ENCODE measurements at regions not wholly inside any gene's neighbourhood (a gene's known extent, or its start where the extent isn't known, plus 50 kb on each side); places are given as distances from the start of the nearest gene placed in this dataset.
"Not testable (repeated sequence)": the region's sequence is repeated elsewhere in the genome, so short reads cannot be mapped to it uniquely, and the experiment has no call there.

- H3K36me3 ChIP-seq (ENCODE audit: control insufficient read depth in 2 of 2, extremely low read depth in 1 of 2, insufficient read depth in 2 of 2, low read length in 2 of 2); H3K4me1 ChIP-seq (ENCODE audit: control insufficient read depth, extremely low read depth, insufficient read depth, low read length); H3K4me2 ChIP-seq (ENCODE audit: insufficient read depth, low read length); H4K20me1 ChIP-seq (replicated peaks; ENCODE audit: control insufficient read depth, extremely low read depth, insufficient read depth, low read length); intact Hi-C loops (cut with micrococcal nuclease); H3K27me3 ChIP-seq (ENCODE audit: control insufficient read depth in 2 of 2, insufficient read depth in 2 of 2, low read length in 2 of 2); H3K9me3 ChIP-seq (replicated peaks; ENCODE audit: control insufficient read depth, insufficient read depth, low read length); H3K9ac ChIP-seq (replicated peaks; ENCODE audit: extremely low read depth, insufficient read depth, low read length); BruUV-seq (replicated peaks); dilution Hi-C loops (cut with MboI; ENCODE audit: extremely low pct_ligation_motif_present, low sequenced_read_pairs); H3K9me1 ChIP-seq (replicated peaks; ENCODE audit: control insufficient read depth, extremely low read depth, insufficient read depth, low read length); DNase-seq (ENCODE audit: low read depth, low spot score); H2AFZ ChIP-seq (ENCODE audit: low read depth, low read length); FAIRE-seq; H3K79me2 ChIP-seq (ENCODE audit: control insufficient read depth, insufficient read depth, low read length); POLR2A ChIA-PET; H3K27ac ChIP-seq (ENCODE audit: insufficient read depth, low read depth, low read length); H3K4me3 ChIP-seq (replicated peaks in 1 of 3; ENCODE audit: insufficient read depth in 1 of 3, low read depth in 1 of 3, low read length in 3 of 3): not testable (repeated sequence)
- CTCF ChIA-PET, result interaction anchor here (1.9 kb wide), 1 partner anchor 14 kb away, joined by 9 read pairs; no protein-coding TSS in a partner anchor
These were observed 114.6 kb upstream of the PABPC3 start for GRCh38 chr13:24981181-24981803.

GRCh38 chr13:24982333-24982999 is 113.5 kb upstream of the PABPC3 start:
- H3K9me3 ChIP-seq (replicated peaks; ENCODE audit: control insufficient read depth, insufficient read depth, low read length), result no peaks in the 10 kb centered on the region
- H3K27me3 ChIP-seq (ENCODE audit: control insufficient read depth in 2 of 2, insufficient read depth in 2 of 2, low read length in 2 of 2), result no peaks in the 10 kb centered on the region
- no peaks in the 10 kb centered on the region for H3K36me3 ChIP-seq (ENCODE audit: control insufficient read depth in 2 of 2, extremely low read depth in 1 of 2, insufficient read depth in 2 of 2, low read length in 2 of 2)
- H3K4me1 ChIP-seq (ENCODE audit: control insufficient read depth, extremely low read depth, insufficient read depth, low read length), result no peaks in the 10 kb centered on the region
- no TSS peak for BruUV-seq (replicated peaks)
- FAIRE-seq, result no peak
- no peak overlapping the region for H3K4me3 ChIP-seq (replicated peaks in 1 of 3; ENCODE audit: insufficient read depth in 1 of 3, low read depth in 1 of 3, low read length in 3 of 3)
- H3K9me1 ChIP-seq (replicated peaks; ENCODE audit: control insufficient read depth, extremely low read depth, insufficient read depth, low read length), result no peaks in the 10 kb centered on the region
- ChIA-PET CTCF (interaction anchor here (1.9 kb wide), 1 partner anchor 13 kb away, joined by 9 read pairs; no protein-coding TSS in a partner anchor), POLR2A (no interaction called here)
- no peaks in the 10 kb centered on the region for H3K79me2 ChIP-seq (ENCODE audit: control insufficient read depth, insufficient read depth, low read length)
- dilution Hi-C loops (cut with MboI; ENCODE audit: extremely low pct_ligation_motif_present, low sequenced_read_pairs) (no loop called here), intact Hi-C loops (cut with micrococcal nuclease) (no loop called here)
- no peaks in the 10 kb centered on the region for H4K20me1 ChIP-seq (replicated peaks; ENCODE audit: control insufficient read depth, extremely low read depth, insufficient read depth, low read length)
- no peak for DNase-seq (ENCODE audit: low read depth, low spot score)
- no peak overlapping the region for H3K27ac ChIP-seq (ENCODE audit: insufficient read depth, low read depth, low read length)
- H3K9ac ChIP-seq (replicated peaks; ENCODE audit: extremely low read depth, insufficient read depth, low read length), result no peak overlapping the region
- H3K4me2 ChIP-seq (ENCODE audit: insufficient read depth, low read length), result no peak overlapping the region
- no peak overlapping the region for H2AFZ ChIP-seq (ENCODE audit: low read depth, low read length)
- TF ChIP-seq FOS (IDR thresholded peaks at IDR 0.05; ENCODE audit: borderline replicate concordance, insufficient read depth, low read length) (no peak), EZH2 (IDR thresholded peaks at IDR 0.05; ENCODE audit: borderline replicate concordance, low read depth, low read length, severe bottlenecking) (no peak), CTCF (IDR thresholded peaks at IDR 0.05; ENCODE audit: extremely low read depth in 1 of 2, insufficient read depth in 1 of 2, low read depth in 1 of 2, low read length in 2 of 2) (no peak), POLR2AphosphoS5 (IDR thresholded peaks at IDR 0.05; ENCODE audit: insufficient read depth, low read depth, low read length) (no peak), JUN (IDR thresholded peaks at IDR 0.05; ENCODE audit: borderline replicate concordance, insufficient read depth, insufficient read length, low read depth) (no peak), POLR2A (IDR thresholded peaks at IDR 0.05; ENCODE audit: low read depth, low read length) (no peak), GATA2 (IDR thresholded peaks at IDR 0.05; ENCODE audit: insufficient read depth, insufficient read length, low read depth, low read length) (no peak), MYC (IDR thresholded peaks at IDR 0.05; ENCODE audit: low read depth, low read length) (no peak)
- TF ChIP-seq, protein P1, sequence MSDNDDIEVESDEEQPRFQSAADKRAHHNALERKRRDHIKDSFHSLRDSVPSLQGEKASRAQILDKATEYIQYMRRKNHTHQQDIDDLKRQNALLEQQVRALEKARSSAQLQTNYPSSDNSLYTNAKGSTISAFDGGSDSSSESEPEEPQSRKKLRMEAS (IDR thresholded peaks at IDR 0.05; ENCODE audit: insufficient read depth, insufficient read length), result no peak
